Epithelial cell of esophagus (primary cell): ENCODE measurements at regions not wholly inside any gene's neighbourhood (a gene's known extent, or its start where the extent isn't known, plus 50 kb on each side); places are given as distances from the start of the nearest gene placed in this dataset.

ENCODE experiments used
- DNase-seq: peaks from one replicate; pipeline ENCODE4 v3.0.0; 2010; ENCODE audit warnings: low read depth
- H3K4me3 ChIP-seq: 2 replicates; pipeline ENCODE4 v1.5.1; 2011; ENCODE audit warnings: mild to moderate bottlenecking, low read length, control low read depth
- CTCF ChIP-seq: IDR thresholded peaks from 2 replicates; pipeline ENCODE4 v1.5.1; 2011; ENCODE audit warnings: low read depth, mild to moderate bottlenecking, low read length, control low read depth, inconsistent platforms; ENCODE audit not compliant: insufficient read depth; ENCODE audit errors: missing control alignments

GRCh38 chr15:66844041-66844746, 142.2 kb downstream of the SMAD6 start:
- DNase-seq = no peak
- H3K4me3 ChIP-seq = no peak overlapping the region
- TF ChIP-seq CTCF = no peak

- no peak for DNase-seq
- TF ChIP-seq CTCF = no peak
- H3K4me3 ChIP-seq = no peak overlapping the region
Measured at GRCh38 chr15:66844747-66845145, 142.7 kb downstream of the SMAD6 start.

- TF ChIP-seq CTCF = no peak
- no peak for DNase-seq
- H3K4me3 ChIP-seq = no peak overlapping the region
Measured at GRCh38 chr15:66845266-66845785, 143.3 kb downstream of the SMAD6 start.

GRCh38 chr15:66846031-66846430, 144.0 kb downstream of the SMAD6 start:
- DNase-seq = no peak
- no peak for TF ChIP-seq CTCF
- H3K4me3 ChIP-seq = no peak overlapping the region

GRCh38 chr15:66846811-66847210, 144.8 kb downstream of the SMAD6 start:
- DNase-seq = no peak
- H3K4me3 ChIP-seq = no peak overlapping the region
- TF ChIP-seq CTCF = no peak

GRCh38 chr15:66847565-66847991, 145.5 kb downstream of the SMAD6 start:
- TF ChIP-seq CTCF = no peak
- H3K4me3 ChIP-seq = no peak overlapping the region
- no peak for DNase-seq

- no peak for TF ChIP-seq CTCF
- H3K4me3 ChIP-seq = no peak overlapping the region
- DNase-seq = no peak
Measured at GRCh38 chr15:66848116-66848515, 146.1 kb downstream of the SMAD6 start.
